ENCODE measurements at regions not wholly inside any gene's neighbourhood (a gene's known extent, or its start where the extent isn't known, plus 50 kb on each side); places are given as distances from the start of the nearest gene placed in this dataset.
"Not testable (repeated sequence)": the region's sequence is repeated elsewhere in the genome, so short reads cannot be mapped to it uniquely, and the experiment has no call there.

- no peak for DNase-seq (ENCODE audit: low spot score)
Observed at GRCh38 chr19:28567834-28568233, 645.1 kb downstream of the UQCRFS1 start.

- DNase-seq (ENCODE audit: low spot score), result no peak
Observed at GRCh38 chr19:28563964-28564921, 648.7 kb downstream of the UQCRFS1 start.

DNA sequence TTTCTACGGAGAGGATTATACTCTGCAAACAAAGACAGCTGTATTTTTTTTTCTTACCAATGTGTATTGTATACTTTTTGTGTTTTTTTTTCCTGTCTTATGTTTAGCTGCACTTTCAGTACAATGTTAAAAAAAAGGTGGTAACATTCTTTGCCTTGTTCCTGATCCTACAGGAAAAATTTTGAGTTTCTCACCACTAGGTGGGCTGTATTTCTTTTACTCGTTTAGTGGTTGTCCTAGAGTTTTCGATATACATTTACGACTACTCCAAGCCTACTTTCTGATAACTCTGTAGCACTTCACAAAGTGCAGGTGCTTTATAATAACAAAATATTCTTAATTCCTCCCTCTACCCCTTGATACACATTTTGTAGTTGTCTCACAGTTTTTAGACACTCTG lies 652.2 kb downstream of the UQCRFS1 start:
- DNase-seq (ENCODE audit: low spot score), result no peak

DNA sequence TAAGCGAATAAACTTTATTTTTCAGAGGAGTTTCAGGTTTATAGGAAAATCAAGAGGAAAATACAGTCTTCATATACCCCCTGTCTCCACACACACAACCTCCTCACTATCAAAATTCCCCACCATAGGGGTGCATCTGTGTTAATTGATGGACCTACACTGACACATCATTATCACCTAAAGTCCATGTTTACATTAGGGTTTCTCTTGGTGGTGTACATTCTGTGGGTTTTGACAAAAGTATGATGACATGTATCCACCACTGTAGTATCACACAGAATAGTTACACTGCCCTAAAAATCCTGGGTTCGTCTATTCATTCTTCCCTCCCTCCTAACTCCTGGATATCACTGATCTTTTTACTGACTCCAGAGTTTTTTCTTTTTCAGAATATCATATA lies 654.2 kb downstream of the UQCRFS1 start:
- DNase-seq (ENCODE audit: low spot score), result no peak

DNA sequence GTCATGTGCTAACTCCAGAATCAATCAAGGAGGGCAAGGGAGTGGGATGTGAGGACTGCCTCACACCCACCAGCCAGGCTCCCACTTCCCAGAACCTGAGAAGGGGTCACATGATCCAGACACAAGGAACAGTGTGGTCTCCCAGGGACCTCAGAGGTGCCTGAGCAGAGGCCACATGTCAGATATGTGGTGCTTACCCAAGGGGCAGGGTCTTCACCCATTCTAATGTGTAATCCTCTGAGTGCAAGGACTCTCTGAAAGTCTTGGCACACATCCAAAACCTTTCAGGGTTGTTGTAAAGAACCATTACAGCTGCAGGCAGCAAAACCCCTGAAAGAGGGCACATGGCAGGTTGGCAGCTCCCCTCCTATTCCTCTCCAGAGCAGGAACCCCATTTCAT lies 656.6 kb downstream of the UQCRFS1 start:
- no peak for DNase-seq (ENCODE audit: low spot score)

DNA sequence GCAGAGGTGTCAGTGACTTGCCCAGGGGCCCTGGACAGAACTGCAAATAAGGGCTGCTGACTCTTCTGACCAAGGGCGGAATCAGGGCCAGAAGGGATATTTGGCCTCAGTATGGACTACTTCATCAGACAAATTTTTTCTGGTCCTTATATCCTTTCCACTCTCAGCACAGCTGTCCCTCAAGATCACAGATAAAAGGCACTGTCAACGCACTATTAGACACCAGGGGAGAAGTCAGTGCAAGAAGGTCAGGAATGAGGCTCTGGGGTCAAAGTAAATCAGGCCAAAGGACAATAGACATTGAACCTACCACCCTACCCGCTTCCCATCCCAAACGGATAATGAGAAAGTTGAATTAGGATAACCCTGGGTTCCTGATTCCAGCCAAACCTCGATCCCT lies 657.6 kb downstream of the UQCRFS1 start:
- no peak for DNase-seq (ENCODE audit: low spot score)

GRCh38 chr19:28554321-28555091 lies 658.4 kb downstream of the UQCRFS1 start:
- no peak for DNase-seq (ENCODE audit: low spot score)

DNA sequence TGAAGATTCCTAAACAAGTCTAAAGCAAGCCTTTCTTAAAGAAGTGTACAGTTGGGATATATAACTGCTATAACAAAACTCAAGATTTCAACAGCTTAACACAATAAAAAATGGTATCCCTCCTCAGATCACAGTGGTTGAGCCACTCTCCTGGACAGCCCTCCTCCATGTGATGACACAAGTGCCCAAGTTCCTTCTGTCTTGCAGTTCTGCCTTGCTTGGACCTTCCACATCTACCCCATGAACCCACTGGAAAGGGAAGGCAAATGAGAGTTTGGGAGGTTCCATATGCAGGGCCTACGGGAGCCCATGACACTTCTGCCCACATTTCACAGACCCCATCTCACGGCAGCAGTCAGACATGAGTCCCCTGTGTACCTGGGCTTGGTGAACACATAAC lies 659.2 kb downstream of the UQCRFS1 start:
- no peak for DNase-seq (ENCODE audit: low spot score)

DNA sequence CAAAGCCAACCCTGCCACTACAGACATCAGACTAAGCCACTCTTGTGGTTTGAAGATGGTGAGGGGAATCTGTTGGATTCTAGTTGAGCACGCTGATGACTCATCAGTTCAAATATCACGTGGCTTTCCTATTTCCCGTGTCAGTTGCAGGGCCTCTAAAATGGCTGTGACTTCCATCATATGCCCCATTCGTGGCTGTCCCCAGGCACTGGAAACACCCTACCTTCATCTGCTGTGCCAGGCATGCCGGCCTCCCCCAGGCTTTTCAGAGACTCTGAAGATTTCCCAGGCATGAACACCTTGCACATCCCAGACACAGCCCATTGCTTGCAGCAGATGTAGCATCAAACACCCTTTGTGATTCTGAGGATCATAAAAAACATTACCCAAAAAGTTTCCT lies 659.9 kb downstream of the UQCRFS1 start:
- no peak for DNase-seq (ENCODE audit: low spot score)

- DNase-seq (ENCODE audit: low spot score), result no peak
Observed at GRCh38 chr19:28549680-28550277, 663.2 kb downstream of the UQCRFS1 start.

GRCh38 chr19:28546148-28546685 lies 666.7 kb downstream of the UQCRFS1 start:
- DNase-seq (ENCODE audit: low spot score), result no peak

DNA sequence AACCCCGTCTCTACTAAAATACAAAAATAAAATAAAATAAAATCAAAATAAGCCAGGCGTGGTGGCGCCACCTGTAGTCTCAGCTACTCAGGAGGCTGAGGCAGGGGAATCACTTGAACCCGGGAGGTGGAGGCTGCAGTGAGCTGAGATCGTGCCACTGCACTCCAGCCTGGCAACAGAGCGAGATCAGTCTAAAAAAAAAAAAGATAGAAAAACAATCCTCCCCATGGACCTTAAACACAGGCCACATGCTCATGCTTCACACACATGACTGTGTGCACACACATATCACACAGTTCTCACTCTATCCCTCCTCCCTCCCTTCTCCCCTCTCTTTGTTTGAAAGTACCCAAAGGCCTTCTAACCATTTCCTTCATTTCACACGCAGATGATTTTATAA lies 667.6 kb downstream of the UQCRFS1 start:
- not testable (repeated sequence) for DNase-seq (ENCODE audit: low spot score)

DNA sequence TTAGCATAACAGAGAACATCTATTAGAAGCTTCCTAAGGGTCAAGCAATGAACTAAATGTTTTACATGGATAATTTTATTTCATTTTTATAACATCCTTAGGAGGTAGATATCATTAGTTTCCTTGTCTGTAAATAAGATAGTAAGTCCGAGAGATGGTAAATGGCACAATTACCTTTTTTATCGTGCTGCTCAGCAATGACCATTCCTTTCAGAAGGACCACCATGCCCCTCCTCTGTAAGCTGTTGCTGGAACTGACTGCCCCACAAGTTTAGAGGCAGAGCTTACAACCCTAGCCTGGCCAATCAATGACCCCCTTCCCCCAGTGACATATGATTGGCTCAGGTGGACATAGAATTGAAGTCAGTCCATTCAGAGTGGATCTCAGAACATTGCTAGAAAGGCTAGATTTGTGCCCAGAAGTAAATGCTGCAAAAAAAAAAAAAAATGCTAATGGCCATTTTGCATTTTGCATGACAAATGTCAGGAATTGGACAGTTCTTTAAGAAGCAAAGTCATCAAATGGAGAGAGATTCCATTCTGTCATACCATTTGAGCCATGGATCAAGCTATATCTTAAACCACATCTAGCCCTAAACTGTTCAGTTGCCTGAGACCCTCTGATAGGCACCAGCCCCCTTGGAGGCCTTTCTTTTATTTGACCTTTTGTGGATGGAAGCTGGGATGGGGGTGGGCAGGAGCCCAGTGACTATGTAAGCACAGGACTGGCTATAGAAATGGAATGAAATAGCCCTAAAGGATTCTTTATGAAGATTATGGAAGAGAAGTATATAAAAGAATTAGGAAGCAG lies 668.3 kb downstream of the UQCRFS1 start:
- DNase-seq (ENCODE audit: low spot score), result no peak

GRCh38 chr19:28543244-28543776 lies 669.6 kb downstream of the UQCRFS1 start:
- DNase-seq (ENCODE audit: low spot score), result no peak

- no peak for DNase-seq (ENCODE audit: low spot score)
Observed at GRCh38 chr19:28542394-28543243, 670.3 kb downstream of the UQCRFS1 start.

GRCh38 chr19:28541602-28542393 lies 671.2 kb downstream of the UQCRFS1 start:
- no peak for DNase-seq (ENCODE audit: low spot score)

- DNase-seq (ENCODE audit: low spot score), result no peak
Observed at GRCh38 chr19:28541029-28541428, 671.9 kb downstream of the UQCRFS1 start.

GRCh38 chr19:28540385-28540784 lies 672.6 kb downstream of the UQCRFS1 start:
- DNase-seq (ENCODE audit: low spot score), result not testable (repeated sequence)

DNA sequence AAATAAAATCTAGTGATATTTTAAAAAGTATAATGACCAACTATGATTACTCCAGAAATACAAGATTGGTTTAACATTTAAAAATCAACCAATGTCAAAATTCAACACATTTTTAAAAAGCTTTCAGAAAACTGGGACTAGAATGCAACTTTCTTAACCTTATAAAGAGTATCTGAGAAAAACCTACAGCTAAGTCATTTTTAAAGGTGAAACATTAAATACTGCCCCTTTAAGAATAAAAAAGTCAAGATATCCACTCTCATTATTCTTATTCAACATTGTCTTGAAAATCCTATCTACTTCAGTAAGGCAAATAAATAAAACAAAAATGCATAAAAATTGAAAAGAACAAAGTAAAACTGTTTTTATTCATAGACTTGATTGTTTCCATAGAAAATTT lies 673.2 kb downstream of the UQCRFS1 start:
- no peak for DNase-seq (ENCODE audit: low spot score)

All from pons (tissue), 1 donor.